ENCODE measurements at regions not wholly inside any gene's neighbourhood (a gene's known extent, or its start where the extent isn't known, plus 50 kb on each side); places are given as distances from the start of the nearest gene placed in this dataset.
"Not testable (repeated sequence)": the region's sequence is repeated elsewhere in the genome, so short reads cannot be mapped to it uniquely, and the experiment has no call there.

GRCh38 chr9:19931098-19931890 is 142.5 kb upstream of the SLC24A2 start:
- no peak for DNase-seq

- DNase-seq = no peak
Measured at GRCh38 chr9:19927560-19927959, 138.7 kb upstream of the SLC24A2 start.

GRCh38 chr9:19926774-19927173 is 137.9 kb upstream of the SLC24A2 start:
- DNase-seq = no peak

GRCh38 chr9:19925674-19926503 is 137.1 kb upstream of the SLC24A2 start:
- DNase-seq = peak; percentile 92

- DNase-seq = no peak
Measured at GRCh38 chr9:19924080-19924479, 135.2 kb upstream of the SLC24A2 start.

GRCh38 chr9:19922476-19923118 is 133.8 kb upstream of the SLC24A2 start:
- peak; percentile 73 for DNase-seq

GRCh38 chr9:19920401-19920800 is 131.6 kb upstream of the SLC24A2 start:
- DNase-seq = no peak

- no peak for DNase-seq
Measured at GRCh38 chr9:19918630-19919029, 129.8 kb upstream of the SLC24A2 start.

GRCh38 chr9:19914044-19914443 is 125.2 kb upstream of the SLC24A2 start:
- DNase-seq = no peak

GRCh38 chr9:19913151-19913550 is 124.3 kb upstream of the SLC24A2 start:
- DNase-seq = no peak

GRCh38 chr9:19903076-19903475 is 114.2 kb upstream of the SLC24A2 start:
- DNase-seq = no peak

- DNase-seq = no peak
Measured at GRCh38 chr9:19901586-19901985, 112.7 kb upstream of the SLC24A2 start.

GRCh38 chr9:19896161-19896560 is 107.3 kb upstream of the SLC24A2 start:
- no peak for DNase-seq

GRCh38 chr9:19895578-19895977 is 106.7 kb upstream of the SLC24A2 start:
- DNase-seq = not testable (repeated sequence)

GRCh38 chr9:19895006-19895405 is 106.2 kb upstream of the SLC24A2 start:
- DNase-seq = no peak

- DNase-seq = no peak
Measured at GRCh38 chr9:19885608-19886007, 96.8 kb upstream of the SLC24A2 start.

- DNase-seq = no peak
Measured at GRCh38 chr9:19879062-19879461, 90.2 kb upstream of the SLC24A2 start.

GRCh38 chr9:19876569-19877316 is 87.9 kb upstream of the SLC24A2 start:
- no peak for DNase-seq

- DNase-seq = no peak
Measured at GRCh38 chr9:19875291-19875920, 86.6 kb upstream of the SLC24A2 start.

GRCh38 chr9:19873188-19873587 is 84.4 kb upstream of the SLC24A2 start:
- DNase-seq = not testable (repeated sequence)

GRCh38 chr9:19870988-19871387 is 82.2 kb upstream of the SLC24A2 start:
- DNase-seq = no peak

GRCh38 chr9:19840953-19841352 is 52.1 kb upstream of the SLC24A2 start:
- DNase-seq = no peak
